LNCAP (cell line): ENCODE measurements at regions not wholly inside any gene's neighbourhood (a gene's known extent, or its start where the extent isn't known, plus 50 kb on each side); places are given as distances from the start of the nearest gene placed in this dataset.

Experiments
- CTCF ChIP-seq: fragments of 450-650 bp; IDR thresholded peaks from 2 replicates; pipeline ENCODE4 v1.5.1; 2017; ENCODE audit warnings: mild to moderate bottlenecking

- TF ChIP-seq CTCF = no peak
These were observed 848.2 kb downstream of the NLGN4X start for GRCh38 chrX:5380426-5380825.

- no peak for TF ChIP-seq CTCF
These were observed 886.8 kb downstream of the NLGN4X start for GRCh38 chrX:5341902-5342301.

GRCh38 chrX:5337160-5337559, 891.5 kb downstream of the NLGN4X start:
- no peak for TF ChIP-seq CTCF

GRCh38 chrX:5324546-5324945, 904.1 kb downstream of the NLGN4X start:
- TF ChIP-seq CTCF = no peak

GRCh38 chrX:5314148-5314547, 914.5 kb downstream of the NLGN4X start:
- no peak for TF ChIP-seq CTCF

- TF ChIP-seq CTCF = no peak
These were observed 921.3 kb downstream of the NLGN4X start for GRCh38 chrX:5307416-5307815.

- TF ChIP-seq CTCF = no peak
These were observed 922.0 kb downstream of the NLGN4X start for GRCh38 chrX:5306654-5307121.

GRCh38 chrX:5305452-5305851, 923.2 kb downstream of the NLGN4X start:
- no peak for TF ChIP-seq CTCF
